Epidermal melanocyte (primary cell): ENCODE measurements at regions not wholly inside any gene's neighbourhood (a gene's known extent, or its start where the extent isn't known, plus 50 kb on each side); places are given as distances from the start of the nearest gene placed in this dataset.
"Not testable (repeated sequence)": the region's sequence is repeated elsewhere in the genome, so short reads cannot be mapped to it uniquely, and the experiment has no call there.

ENCODE experiments used
- DNase-seq: peaks from one replicate; pipeline ENCODE4 v3.0.0; 2011; ENCODE audit warnings: low spot score; ENCODE audit not compliant: insufficient read length

- no peak for DNase-seq
Observed at GRCh38 chr14:42992930-42993329, 1386.3 kb downstream of the LRFN5 start.

GRCh38 chr14:42980419-42980818 lies 1373.7 kb downstream of the LRFN5 start:
- no peak for DNase-seq

- not testable (repeated sequence) for DNase-seq
Observed at GRCh38 chr14:42973171-42973570, 1366.5 kb downstream of the LRFN5 start.

GRCh38 chr14:42965512-42965911 lies 1358.8 kb downstream of the LRFN5 start:
- no peak for DNase-seq

GRCh38 chr14:42961509-42961908 lies 1354.8 kb downstream of the LRFN5 start:
- DNase-seq: no peak

GRCh38 chr14:42950363-42950762 lies 1343.7 kb downstream of the LRFN5 start:
- no peak for DNase-seq

- DNase-seq: no peak
Observed at GRCh38 chr14:42947991-42948390, 1341.3 kb downstream of the LRFN5 start.

GRCh38 chr14:42944284-42944683 lies 1337.6 kb downstream of the LRFN5 start:
- DNase-seq: no peak

GRCh38 chr14:42931308-42931707 lies 1324.6 kb downstream of the LRFN5 start:
- no peak for DNase-seq

- DNase-seq: no peak
Observed at GRCh38 chr14:42929806-42930480, 1323.3 kb downstream of the LRFN5 start.

- DNase-seq: no peak
Observed at GRCh38 chr14:42927313-42927712, 1320.6 kb downstream of the LRFN5 start.

GRCh38 chr14:42921901-42922300 lies 1315.2 kb downstream of the LRFN5 start:
- DNase-seq: no peak

- DNase-seq: no peak
Observed at GRCh38 chr14:42918615-42919014, 1311.9 kb downstream of the LRFN5 start.

- no peak for DNase-seq
Observed at GRCh38 chr14:42911642-42912041, 1305.0 kb downstream of the LRFN5 start.

GRCh38 chr14:42909659-42910058 lies 1303.0 kb downstream of the LRFN5 start:
- no peak for DNase-seq

GRCh38 chr14:42893183-42893582 lies 1286.5 kb downstream of the LRFN5 start:
- no peak for DNase-seq

GRCh38 chr14:42884100-42884499 lies 1277.4 kb downstream of the LRFN5 start:
- no peak for DNase-seq

- DNase-seq: no peak
Observed at GRCh38 chr14:42877716-42878115, 1271.0 kb downstream of the LRFN5 start.

- DNase-seq: no peak
Observed at GRCh38 chr14:42872786-42873185, 1266.1 kb downstream of the LRFN5 start.

- no peak for DNase-seq
Observed at GRCh38 chr14:42869681-42870080, 1263.0 kb downstream of the LRFN5 start.

- DNase-seq: no peak
Observed at GRCh38 chr14:42862114-42862513, 1255.4 kb downstream of the LRFN5 start.

GRCh38 chr14:42860371-42860770 lies 1253.7 kb downstream of the LRFN5 start:
- DNase-seq: no peak

GRCh38 chr14:42856106-42856505 lies 1249.4 kb downstream of the LRFN5 start:
- no peak for DNase-seq

- no peak for DNase-seq
Observed at GRCh38 chr14:42855085-42855484, 1248.4 kb downstream of the LRFN5 start.
